ENCODE measurements at regions not wholly inside any gene's neighbourhood (a gene's known extent, or its start where the extent isn't known, plus 50 kb on each side); places are given as distances from the start of the nearest gene placed in this dataset.

- Mint-ChIP-seq H3K4me3 (no peak overlapping the region), H3K4me1 (ENCODE audit: unreplicated experiment) (peaks cover 4% of the 10 kb centered on the region), H3K36me3 (no peaks in the 10 kb centered on the region), H3K27me3 (no peaks in the 10 kb centered on the region), H3K27ac (no peak overlapping the region), H3K9me3 (peaks cover 5% of the 10 kb centered on the region)
- TF ChIP-seq, protein P1, sequence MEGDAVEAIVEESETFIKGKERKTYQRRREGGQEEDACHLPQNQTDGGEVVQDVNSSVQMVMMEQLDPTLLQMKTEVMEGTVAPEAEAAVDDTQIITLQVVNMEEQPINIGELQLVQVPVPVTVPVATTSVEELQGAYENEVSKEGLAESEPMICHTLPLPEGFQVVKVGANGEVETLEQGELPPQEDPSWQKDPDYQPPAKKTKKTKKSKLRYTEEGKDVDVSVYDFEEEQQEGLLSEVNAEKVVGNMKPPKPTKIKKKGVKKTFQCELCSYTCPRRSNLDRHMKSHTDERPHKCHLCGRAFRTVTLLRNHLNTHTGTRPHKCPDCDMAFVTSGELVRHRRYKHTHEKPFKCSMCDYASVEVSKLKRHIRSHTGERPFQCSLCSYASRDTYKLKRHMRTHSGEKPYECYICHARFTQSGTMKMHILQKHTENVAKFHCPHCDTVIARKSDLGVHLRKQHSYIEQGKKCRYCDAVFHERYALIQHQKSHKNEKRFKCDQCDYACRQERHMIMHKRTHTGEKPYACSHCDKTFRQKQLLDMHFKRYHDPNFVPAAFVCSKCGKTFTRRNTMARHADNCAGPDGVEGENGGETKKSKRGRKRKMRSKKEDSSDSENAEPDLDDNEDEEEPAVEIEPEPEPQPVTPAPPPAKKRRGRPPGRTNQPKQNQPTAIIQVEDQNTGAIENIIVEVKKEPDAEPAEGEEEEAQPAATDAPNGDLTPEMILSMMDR (conservative IDR thresholded peaks at IDR 0.05): no peak
- no peak for DNase-seq (ENCODE audit: extremely low spot score, unreplicated experiment)
Measured at GRCh38 chr16:11428623-11428953, 83.3 kb downstream of the RMI2 start.

DNA sequence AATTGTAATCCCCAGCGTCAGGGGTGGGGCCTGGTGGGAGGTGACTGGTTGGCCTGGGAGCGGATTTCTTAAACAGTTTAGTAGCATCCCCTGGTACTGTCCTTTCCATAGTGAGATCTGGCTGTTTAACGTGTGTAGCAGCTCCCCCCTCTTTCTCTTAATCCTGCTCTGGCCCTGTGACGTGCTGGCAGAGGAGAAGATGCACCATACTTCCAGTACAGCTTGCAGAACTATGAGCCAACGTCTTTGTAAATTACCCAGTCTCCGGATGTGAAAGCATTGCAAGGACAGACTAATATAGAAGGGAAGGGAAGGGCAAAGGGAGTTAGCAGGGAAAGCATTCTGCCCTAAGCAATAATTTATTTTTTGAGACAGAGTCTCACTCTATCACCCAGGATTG lies 83.9 kb downstream of the RMI2 start:
- Mint-ChIP-seq H3K4me3 (no peak overlapping the region), H3K9me3 (peaks cover 5% of the 10 kb centered on the region), H3K4me1 (ENCODE audit: unreplicated experiment) (peaks cover 4% of the 10 kb centered on the region), H3K27ac (no peak overlapping the region), H3K27me3 (no peaks in the 10 kb centered on the region), H3K36me3 (no peaks in the 10 kb centered on the region)
- TF ChIP-seq, protein P1 (conservative IDR thresholded peaks at IDR 0.05): no peak
- no peak for DNase-seq (ENCODE audit: extremely low spot score, unreplicated experiment)

GRCh38 chr16:11429823-11430222 lies 84.6 kb downstream of the RMI2 start:
- TF ChIP-seq, protein P1 (conservative IDR thresholded peaks at IDR 0.05): no peak
- H3K27me3 Mint-ChIP-seq: no peaks in the 10 kb centered on the region
- peaks cover 5% of the 10 kb centered on the region for H3K9me3 Mint-ChIP-seq
- H3K36me3 Mint-ChIP-seq: no peaks in the 10 kb centered on the region
- no peak overlapping the region for H3K27ac Mint-ChIP-seq
- peaks cover 4% of the 10 kb centered on the region for H3K4me1 Mint-ChIP-seq (ENCODE audit: unreplicated experiment)
- no peak overlapping the region for H3K4me3 Mint-ChIP-seq
- no peak for DNase-seq (ENCODE audit: extremely low spot score, unreplicated experiment)

DNA sequence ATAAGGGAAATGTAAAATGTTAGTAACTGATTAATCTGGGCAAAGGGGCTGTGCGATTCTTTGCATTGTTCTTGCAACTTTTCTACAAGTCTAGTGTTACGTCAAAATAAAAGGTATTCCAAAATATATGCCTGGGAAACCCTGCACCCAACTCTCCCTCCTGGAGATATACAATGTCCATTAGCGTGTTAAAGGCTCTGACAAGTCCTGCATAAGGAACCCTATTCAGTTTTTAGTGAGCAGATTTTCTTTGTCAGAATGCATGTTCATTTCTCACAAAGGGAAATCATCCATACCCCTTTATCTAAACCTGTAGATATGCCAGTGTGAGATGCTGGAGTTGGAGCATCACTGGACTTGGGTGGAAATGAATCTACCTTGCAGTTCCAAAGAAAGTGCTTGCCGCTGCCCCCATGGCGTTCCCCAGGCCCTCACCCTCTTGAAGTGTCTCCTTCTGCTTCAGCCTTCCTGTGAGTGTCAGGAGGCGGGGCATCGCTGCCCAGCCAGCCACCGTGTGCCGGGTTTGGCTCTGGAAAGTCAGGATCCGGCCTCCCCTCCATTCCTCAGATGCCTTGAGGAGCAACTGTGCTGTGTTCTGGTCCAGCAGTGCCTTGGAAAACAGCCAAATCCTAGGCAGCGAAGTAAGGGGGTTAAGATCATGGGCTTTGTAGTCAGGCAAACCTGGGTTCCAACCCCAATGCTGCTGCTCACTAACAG lies 85.5 kb downstream of the RMI2 start:
- no peak for DNase-seq (ENCODE audit: extremely low spot score, unreplicated experiment)
- H3K27me3 Mint-ChIP-seq: no peaks in the 10 kb centered on the region
- peaks cover 4% of the 10 kb centered on the region for H3K4me1 Mint-ChIP-seq (ENCODE audit: unreplicated experiment)
- H3K27ac Mint-ChIP-seq: no peak overlapping the region
- H3K9me3 Mint-ChIP-seq: peaks cover 5% of the 10 kb centered on the region
- no peak overlapping the region for H3K4me3 Mint-ChIP-seq
- H3K36me3 Mint-ChIP-seq: no peaks in the 10 kb centered on the region
- TF ChIP-seq, protein P1 (conservative IDR thresholded peaks at IDR 0.05): no peak

- Mint-ChIP-seq H3K9me3 (peaks cover 5% of the 10 kb centered on the region), H3K4me3 (no peak overlapping the region), H3K27me3 (peaks cover 4% of the 10 kb centered on the region), H3K27ac (no peak overlapping the region), H3K4me1 (ENCODE audit: unreplicated experiment) (peaks cover 4% of the 10 kb centered on the region), H3K36me3 (no peaks in the 10 kb centered on the region)
- TF ChIP-seq, protein P1 (conservative IDR thresholded peaks at IDR 0.05): no peak
- DNase-seq (ENCODE audit: extremely low spot score, unreplicated experiment): no peak
Measured at GRCh38 chr16:11431915-11432465, 86.7 kb downstream of the RMI2 start.

Measured in type B pancreatic cell (in vitro differentiated cells).